HFFc6 (cell line): ENCODE measurements at regions not wholly inside any gene's neighbourhood (a gene's known extent, or its start where the extent isn't known, plus 50 kb on each side); places are given as distances from the start of the nearest gene placed in this dataset.

Source experiments
- DNase-seq: peaks from one replicate; pipeline ENCODE4 v3.0.0-alpha.2; 2018
- H3K27ac Mint-ChIP-seq: 2 replicates; pipeline ENCODE4 v1.8.0; 2020; ENCODE audit warnings: mild to moderate bottlenecking, mixed read lengths
- H3K27me3 Mint-ChIP-seq: 2 replicates; pipeline ENCODE4 v1.8.0; 2021; ENCODE audit warnings: mild to moderate bottlenecking, moderate library complexity, mixed read lengths; ENCODE audit not compliant: insufficient read depth
- H3K36me3 Mint-ChIP-seq: 2 replicates; pipeline ENCODE4 v1.8.0; 2021; ENCODE audit warnings: low read depth, mixed read lengths
- H3K4me1 Mint-ChIP-seq: 2 replicates; pipeline ENCODE4 v1.8.0; 2020; ENCODE audit warnings: low read depth, mixed read lengths
- H3K4me3 Mint-ChIP-seq: 2 replicates; pipeline ENCODE4 v1.8.0; 2020; ENCODE audit warnings: mild to moderate bottlenecking, moderate library complexity, mixed read lengths
- H3K9me3 Mint-ChIP-seq: 2 replicates; pipeline ENCODE4 v1.8.0; 2020; ENCODE audit warnings: mild to moderate bottlenecking, mixed read lengths
- TF ChIP-seq, protein P1 (sequence below): fragments of 200-600 bp; sonication (generic); IDR thresholded peaks from 2 replicates; pipeline ENCODE4 v1.5.0; 2021; ENCODE audit warnings: antibody characterized with exemption, mild to moderate bottlenecking

DNA sequence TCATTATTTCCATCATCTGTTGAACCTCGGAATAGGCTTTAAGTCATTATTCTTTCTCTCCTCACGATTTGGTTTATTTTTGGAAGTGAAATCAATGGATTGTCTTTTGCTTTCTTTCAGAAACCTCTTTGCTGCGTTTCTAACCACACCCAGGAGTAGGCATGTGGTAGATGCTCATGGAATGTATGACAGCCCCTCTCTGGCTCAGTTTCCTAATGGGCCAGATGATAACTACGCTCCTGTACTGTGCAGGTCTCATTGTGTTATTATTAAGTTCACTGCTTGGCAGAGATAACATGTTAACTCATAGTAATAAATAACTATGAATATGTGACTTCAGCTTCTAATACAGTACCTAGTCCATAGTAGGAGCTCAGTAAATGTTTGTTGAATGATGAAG, 175.5 kb upstream of the KLF4 start:
- no peak overlapping the region for H3K27ac Mint-ChIP-seq
- H3K27me3 Mint-ChIP-seq: peaks cover 17% of the 10 kb centered on the region
- DNase-seq: no peak
- H3K4me3 Mint-ChIP-seq: no peak overlapping the region
- H3K9me3 Mint-ChIP-seq: no peaks in the 10 kb centered on the region
- H3K4me1 Mint-ChIP-seq: peaks cover 7% of the 10 kb centered on the region; the same call in 1 of the 2 replicates
- TF ChIP-seq, protein P1, sequence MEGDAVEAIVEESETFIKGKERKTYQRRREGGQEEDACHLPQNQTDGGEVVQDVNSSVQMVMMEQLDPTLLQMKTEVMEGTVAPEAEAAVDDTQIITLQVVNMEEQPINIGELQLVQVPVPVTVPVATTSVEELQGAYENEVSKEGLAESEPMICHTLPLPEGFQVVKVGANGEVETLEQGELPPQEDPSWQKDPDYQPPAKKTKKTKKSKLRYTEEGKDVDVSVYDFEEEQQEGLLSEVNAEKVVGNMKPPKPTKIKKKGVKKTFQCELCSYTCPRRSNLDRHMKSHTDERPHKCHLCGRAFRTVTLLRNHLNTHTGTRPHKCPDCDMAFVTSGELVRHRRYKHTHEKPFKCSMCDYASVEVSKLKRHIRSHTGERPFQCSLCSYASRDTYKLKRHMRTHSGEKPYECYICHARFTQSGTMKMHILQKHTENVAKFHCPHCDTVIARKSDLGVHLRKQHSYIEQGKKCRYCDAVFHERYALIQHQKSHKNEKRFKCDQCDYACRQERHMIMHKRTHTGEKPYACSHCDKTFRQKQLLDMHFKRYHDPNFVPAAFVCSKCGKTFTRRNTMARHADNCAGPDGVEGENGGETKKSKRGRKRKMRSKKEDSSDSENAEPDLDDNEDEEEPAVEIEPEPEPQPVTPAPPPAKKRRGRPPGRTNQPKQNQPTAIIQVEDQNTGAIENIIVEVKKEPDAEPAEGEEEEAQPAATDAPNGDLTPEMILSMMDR: no peak
- no peaks in the 10 kb centered on the region for H3K36me3 Mint-ChIP-seq

DNA sequence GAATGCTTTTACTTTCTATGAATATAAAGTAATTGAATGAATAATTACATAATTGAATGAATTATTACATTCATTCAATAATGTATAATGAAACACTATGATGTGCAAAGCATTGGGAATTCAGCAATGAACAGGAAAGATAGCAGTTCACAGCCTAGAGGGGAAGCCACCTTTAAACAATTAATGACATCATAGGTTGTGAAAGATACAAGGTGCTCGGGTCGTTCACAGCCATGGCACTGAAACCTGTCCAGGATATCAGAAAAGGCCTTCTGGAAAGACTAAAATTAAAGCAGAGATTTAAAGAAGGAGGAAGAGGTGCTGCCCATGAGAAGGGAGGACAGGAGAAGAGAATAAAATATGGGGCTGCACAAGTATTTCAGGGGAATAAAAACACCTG, 171.4 kb upstream of the KLF4 start:
- Mint-ChIP-seq H3K4me1 (no peaks in the 10 kb centered on the region), H3K27me3 (peaks cover 14% of the 10 kb centered on the region), H3K9me3 (no peaks in the 10 kb centered on the region), H3K27ac (no peak overlapping the region), H3K4me3 (no peak overlapping the region), H3K36me3 (no peaks in the 10 kb centered on the region)
- DNase-seq: no peak
- TF ChIP-seq, protein P1: no peak

DNA sequence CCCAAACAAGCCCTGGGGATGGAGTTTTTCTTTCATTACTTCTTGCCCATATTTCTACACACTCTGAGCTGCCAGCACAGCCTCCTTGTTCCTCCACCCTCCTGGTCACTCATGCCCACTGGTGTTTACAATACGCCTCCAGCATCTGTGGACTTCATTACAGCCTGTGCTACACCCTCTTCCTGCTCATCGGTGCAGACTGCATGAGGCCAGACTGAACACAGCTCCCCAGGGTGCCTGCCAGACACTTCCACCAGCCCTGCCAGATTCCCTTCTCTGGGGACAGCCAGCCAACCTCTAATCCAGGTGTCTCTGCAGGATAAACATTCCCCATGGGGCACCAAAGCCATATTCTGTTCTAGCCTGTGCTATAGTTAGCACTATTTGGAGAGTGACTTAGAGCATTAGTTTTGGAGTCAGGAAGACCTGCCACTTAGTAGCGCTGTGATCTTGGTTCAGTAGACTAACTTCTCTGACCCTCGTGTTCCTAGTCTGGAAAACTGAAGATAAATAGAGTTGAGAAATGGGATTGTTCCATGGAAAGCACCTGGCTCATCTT, 163.8 kb upstream of the KLF4 start:
- no peak overlapping the region for H3K27ac Mint-ChIP-seq
- no peaks in the 10 kb centered on the region for H3K9me3 Mint-ChIP-seq
- peaks cover 15% of the 10 kb centered on the region for H3K27me3 Mint-ChIP-seq
- DNase-seq: no peak
- no peaks in the 10 kb centered on the region for H3K36me3 Mint-ChIP-seq
- TF ChIP-seq, protein P1: no peak
- H3K4me3 Mint-ChIP-seq: no peak overlapping the region
- H3K4me1 Mint-ChIP-seq: peaks cover 11% of the 10 kb centered on the region

DNA sequence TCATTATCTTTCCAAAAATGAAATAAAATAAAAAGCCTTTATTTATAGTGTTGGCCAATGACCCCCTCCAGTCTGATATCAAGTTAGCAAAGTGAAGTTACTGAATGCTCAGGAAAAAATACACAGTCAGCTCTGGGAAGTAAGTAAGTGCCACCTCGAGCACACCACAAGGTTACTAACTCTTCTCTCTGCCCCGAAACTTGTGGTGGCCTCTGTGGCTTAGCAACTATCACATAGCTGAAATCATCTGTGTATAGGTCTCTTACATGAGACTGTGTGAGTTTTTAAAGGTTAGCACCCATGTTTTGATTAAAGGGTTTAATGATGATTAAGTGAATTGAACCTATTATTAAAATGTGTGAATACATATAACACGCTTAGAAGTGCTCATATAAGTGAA, 161.4 kb upstream of the KLF4 start:
- H3K27me3 Mint-ChIP-seq: peaks cover 11% of the 10 kb centered on the region
- TF ChIP-seq, protein P1: no peak
- H3K27ac Mint-ChIP-seq: no peak overlapping the region
- no peaks in the 10 kb centered on the region for H3K9me3 Mint-ChIP-seq
- H3K4me1 Mint-ChIP-seq: peaks cover 11% of the 10 kb centered on the region
- H3K4me3 Mint-ChIP-seq: no peak overlapping the region
- DNase-seq: no peak
- no peaks in the 10 kb centered on the region for H3K36me3 Mint-ChIP-seq

DNA sequence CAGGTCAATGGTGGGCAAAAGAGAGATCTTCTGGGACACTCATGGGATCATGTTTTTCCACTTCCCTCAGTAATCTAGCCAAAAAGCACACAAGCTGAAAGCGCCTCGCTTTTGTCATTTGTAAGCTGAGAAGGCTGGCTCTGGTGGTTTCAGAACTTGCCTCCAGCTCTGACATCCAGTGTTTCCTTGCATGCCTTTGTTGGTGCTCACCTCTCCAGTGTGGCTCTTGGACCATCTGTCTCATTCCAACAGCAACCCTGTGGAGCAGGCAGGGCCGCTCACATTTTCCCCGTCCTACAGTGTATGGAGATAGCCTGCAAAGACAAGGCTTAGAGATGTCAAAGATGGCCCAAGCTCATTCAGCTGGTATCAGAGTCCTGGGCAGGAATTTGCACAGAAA, 160.8 kb upstream of the KLF4 start:
- peak; percentile 61 for DNase-seq
- Mint-ChIP-seq H3K27ac (peak overlapping the region; percentile 54), H3K9me3 (no peaks in the 10 kb centered on the region), H3K27me3 (peaks cover 9% of the 10 kb centered on the region), H3K4me1 (peaks cover 11% of the 10 kb centered on the region), H3K36me3 (no peaks in the 10 kb centered on the region), H3K4me3 (no peak overlapping the region)
- TF ChIP-seq, protein P1: no peak
